Gastrocnemius medialis (tissue), 4 donors: ENCODE measurements at regions not wholly inside any gene's neighbourhood (a gene's known extent, or its start where the extent isn't known, plus 50 kb on each side); places are given as distances from the start of the nearest gene placed in this dataset.

Experiments
- CTCF ChIP-seq, 5 experiments: fragments of 450-650 bp in 3 of 5; fragments of 200-600 bp in 2 of 5; sonication (generic) in 2 of 5; IDR thresholded peaks in 4 of 5; conservative IDR thresholded peaks in 1 of 5; 1 replicate in 4 of 5; 2 replicates in 1 of 5; pipeline ENCODE4 v1.5.1; 2016 to 2019; ENCODE audit warnings: antibody characterized with exemption in 5 of 5, mild to moderate bottlenecking in 3 of 5, moderate library complexity in 3 of 5
- POLR2A ChIP-seq, 2 donors: fragments of 450-650 bp; IDR thresholded peaks; one replicate each; pipeline ENCODE4 v1.6.1; 2017; ENCODE audit warnings: antibody characterized with exemption in 2 of 2, mild to moderate bottlenecking in 2 of 2, moderate library complexity in 2 of 2

GRCh38 chr10:125455855-125456254, 227.1 kb downstream of the TEX36 start:
- TF ChIP-seq POLR2A (IDR thresholded peaks at IDR 0.05) (no peak), CTCF (IDR thresholded peaks at IDR 0.05 in 4 of 5, conservative IDR thresholded peaks at IDR 0.05 in 1 of 5) (no peak)
